ENCODE measurements at regions not wholly inside any gene's neighbourhood (a gene's known extent, or its start where the extent isn't known, plus 50 kb on each side); places are given as distances from the start of the nearest gene placed in this dataset.

DNA sequence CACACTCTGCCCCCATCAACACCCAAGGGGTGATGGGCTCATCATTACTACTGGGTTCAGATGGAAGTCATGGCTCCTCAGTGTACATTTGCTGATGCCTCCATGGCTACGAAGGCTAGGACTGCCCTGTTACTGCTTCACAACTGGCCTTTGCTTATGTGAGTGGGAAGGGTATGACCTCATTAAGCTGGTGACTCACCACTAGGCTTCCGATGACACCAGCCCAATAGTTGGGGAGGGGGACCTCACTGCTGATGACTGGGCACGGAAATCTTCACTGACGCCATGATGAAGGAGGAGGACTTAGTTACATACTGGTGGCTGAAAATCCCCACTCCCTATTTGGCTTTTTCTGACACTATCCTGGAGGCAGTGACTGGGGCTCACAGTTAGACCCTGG, 263.2 kb downstream of the CMPK2 start:
- DNase-seq (ENCODE audit: low read depth in 2 of 2): no peak

DNA sequence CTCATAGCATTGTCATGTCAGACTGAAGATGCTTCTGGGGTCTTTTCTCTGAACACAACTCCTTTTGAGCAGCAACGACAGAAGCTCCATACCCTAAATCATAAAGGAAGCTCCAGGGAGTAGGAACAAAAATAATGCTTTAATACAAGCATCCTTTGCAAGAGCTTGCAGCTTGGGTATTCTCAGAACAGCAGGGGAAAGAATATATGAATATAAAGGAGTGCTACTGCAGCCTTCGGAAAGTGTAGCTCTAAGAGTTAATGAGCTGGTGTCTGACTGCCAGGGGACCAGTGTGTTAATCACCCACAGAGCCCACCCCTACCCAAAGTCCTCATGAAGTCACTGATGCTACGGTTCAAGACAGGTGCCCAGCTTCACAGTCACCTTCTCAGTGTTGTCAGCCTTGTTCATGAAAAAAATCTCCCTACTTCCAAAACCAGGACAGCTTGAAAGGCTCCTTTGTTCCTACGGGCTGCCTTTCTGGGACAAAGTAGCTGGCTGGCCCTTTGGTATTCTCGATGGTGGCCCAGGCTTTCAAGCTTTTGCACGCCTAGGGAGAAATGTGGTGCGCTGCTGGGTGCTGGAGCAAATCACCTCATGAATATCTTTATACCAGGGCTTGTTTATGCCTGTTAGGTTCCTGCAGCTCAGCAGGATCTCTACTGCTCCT, 259.7 kb downstream of the CMPK2 start:
- DNase-seq (ENCODE audit: low read depth in 2 of 2): no peak

DNA sequence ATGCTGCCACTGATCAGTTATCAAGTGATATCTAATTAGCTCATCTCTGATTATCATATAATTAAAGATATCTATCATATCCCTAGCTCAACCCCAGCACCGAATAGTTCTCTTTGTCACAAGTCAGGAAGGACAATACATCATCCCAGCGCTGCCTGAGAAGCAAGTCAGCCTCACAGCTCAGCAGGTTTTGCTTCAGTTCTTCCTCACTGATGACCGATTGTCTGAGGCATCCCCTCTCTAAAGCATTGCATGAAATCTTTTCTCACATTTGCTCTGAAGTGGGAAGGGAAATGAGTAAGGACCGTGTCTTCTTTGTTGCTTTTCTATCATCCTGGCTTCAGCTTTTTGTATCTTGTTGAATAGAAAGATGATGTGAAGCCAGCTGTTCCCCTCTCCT, 247.9 kb downstream of the CMPK2 start:
- DNase-seq (ENCODE audit: low read depth in 2 of 2): no peak

- DNase-seq (ENCODE audit: low read depth in 2 of 2): no peak
Observed at GRCh38 chr2:6618201-6618600, 247.5 kb downstream of the CMPK2 start.

- no peak for DNase-seq (ENCODE audit: low read depth in 2 of 2)
Observed at GRCh38 chr2:6623746-6624145, 242.0 kb downstream of the CMPK2 start.

- no peak for DNase-seq (ENCODE audit: low read depth in 2 of 2)
Observed at GRCh38 chr2:6626401-6627012, 239.2 kb downstream of the CMPK2 start.

DNA sequence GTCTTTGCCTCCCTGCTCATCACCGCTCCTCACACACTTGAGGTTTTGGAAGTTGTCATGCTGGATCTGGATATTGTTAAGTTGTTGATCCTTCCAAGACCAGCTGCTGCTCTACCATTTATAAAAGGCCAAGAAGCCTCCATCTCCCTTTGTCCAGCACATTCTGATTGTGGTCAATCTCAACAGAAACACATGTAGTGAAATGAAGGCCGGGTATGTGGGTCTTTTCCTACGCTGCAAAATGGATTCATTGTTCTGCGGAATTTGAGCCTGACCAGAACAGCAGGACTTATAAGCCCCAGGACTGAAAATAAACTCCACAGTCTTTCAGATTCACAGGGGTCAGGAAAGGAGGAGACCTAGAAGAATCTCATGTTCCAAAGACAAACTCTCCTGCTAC, 238.4 kb downstream of the CMPK2 start:
- no peak for DNase-seq (ENCODE audit: low read depth in 2 of 2)

GRCh38 chr2:6630209-6630608, 235.5 kb downstream of the CMPK2 start:
- DNase-seq (ENCODE audit: low read depth in 2 of 2): no peak

- no peak for DNase-seq (ENCODE audit: low read depth in 2 of 2)
Observed at GRCh38 chr2:6635296-6635695, 230.4 kb downstream of the CMPK2 start.

DNA sequence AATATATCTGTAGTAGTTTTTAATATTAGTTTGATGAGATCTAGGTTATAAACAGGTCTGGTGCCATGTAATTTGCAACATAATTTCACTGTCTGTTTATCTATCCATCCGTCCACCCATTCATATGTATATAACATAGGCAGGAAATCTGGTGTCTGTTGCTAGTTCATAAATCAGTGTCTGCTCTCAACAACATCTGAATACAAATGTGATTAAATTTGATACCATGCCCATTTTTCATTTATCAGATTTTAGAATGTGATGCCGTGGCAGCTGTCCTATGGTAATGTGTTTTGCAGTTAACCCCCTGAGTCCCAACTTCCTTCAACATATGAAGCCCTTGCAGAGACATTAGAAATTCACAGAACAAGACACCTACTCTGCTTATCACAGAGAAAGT, 228.4 kb downstream of the CMPK2 start:
- no peak for DNase-seq (ENCODE audit: low read depth in 2 of 2)

GRCh38 chr2:6639929-6640620, 225.6 kb downstream of the CMPK2 start:
- no peak for DNase-seq (ENCODE audit: low read depth in 2 of 2)

GRCh38 chr2:6640621-6641015, 225.1 kb downstream of the CMPK2 start:
- no peak for DNase-seq (ENCODE audit: low read depth in 2 of 2)

DNA sequence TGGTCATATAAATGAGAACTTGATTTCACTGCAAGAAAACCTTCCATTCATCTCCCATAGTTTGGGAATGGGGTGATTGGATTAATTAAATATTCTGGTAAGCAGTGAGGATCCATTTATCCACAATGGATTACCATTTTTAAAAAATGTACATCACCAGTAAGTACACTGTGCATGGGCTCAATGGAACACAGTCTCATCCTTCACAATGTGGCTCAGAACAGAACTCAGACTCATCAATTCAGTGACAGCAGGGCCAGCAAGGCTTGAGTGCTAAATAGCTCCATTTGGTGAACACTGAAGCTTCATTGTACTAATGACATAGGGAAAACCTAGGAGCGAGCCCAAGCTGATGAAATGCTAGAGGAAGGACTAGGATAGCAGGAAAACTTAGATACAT, 223.8 kb downstream of the CMPK2 start:
- no peak for DNase-seq (ENCODE audit: low read depth in 2 of 2)

DNA sequence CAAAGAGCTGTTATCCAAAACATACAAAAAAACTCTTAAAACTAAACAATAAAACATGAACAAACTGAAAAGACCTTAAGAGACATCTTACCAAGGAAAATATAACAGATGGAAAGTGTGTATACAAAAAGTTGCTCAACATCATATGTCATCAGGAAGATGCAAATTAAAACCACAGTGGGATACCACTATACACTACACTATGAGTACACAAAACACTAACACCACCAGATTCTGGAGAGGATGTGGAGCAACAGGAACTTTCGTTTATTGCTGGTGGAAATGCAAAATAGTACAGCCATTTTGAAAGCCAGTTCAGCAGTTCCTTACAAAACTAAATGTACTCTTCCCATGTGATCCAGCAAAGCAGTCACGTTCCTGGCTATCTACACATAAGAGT, 221.4 kb downstream of the CMPK2 start:
- no peak for DNase-seq (ENCODE audit: low read depth in 2 of 2)

GRCh38 chr2:6645004-6645403, 220.7 kb downstream of the CMPK2 start:
- DNase-seq (ENCODE audit: low read depth in 2 of 2): no peak

DNA sequence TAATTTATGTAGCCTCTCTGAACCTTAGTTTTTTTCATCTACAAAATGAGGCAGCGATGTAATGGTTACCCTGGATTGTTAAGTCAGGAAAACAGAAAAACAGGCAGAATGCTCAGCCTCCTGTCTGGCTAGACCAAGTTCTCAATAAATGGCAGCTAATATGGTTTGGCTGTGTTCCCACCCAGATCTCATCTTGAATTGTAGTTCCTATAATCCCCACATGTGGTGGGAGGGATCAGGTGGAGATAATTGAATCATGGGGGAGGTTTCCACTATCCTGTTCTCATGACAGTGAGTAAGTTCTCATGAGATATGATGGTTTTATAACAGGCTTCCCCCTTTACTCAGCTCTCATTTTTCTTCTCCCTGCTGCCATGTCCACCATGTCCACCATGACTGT, 220.0 kb downstream of the CMPK2 start:
- DNase-seq (ENCODE audit: low read depth in 2 of 2): no peak

- no peak for DNase-seq (ENCODE audit: low read depth in 2 of 2)
Observed at GRCh38 chr2:6647046-6647445, 218.7 kb downstream of the CMPK2 start.

GRCh38 chr2:6648596-6649247, 217.0 kb downstream of the CMPK2 start:
- no peak for DNase-seq (ENCODE audit: low read depth in 2 of 2)

DNA sequence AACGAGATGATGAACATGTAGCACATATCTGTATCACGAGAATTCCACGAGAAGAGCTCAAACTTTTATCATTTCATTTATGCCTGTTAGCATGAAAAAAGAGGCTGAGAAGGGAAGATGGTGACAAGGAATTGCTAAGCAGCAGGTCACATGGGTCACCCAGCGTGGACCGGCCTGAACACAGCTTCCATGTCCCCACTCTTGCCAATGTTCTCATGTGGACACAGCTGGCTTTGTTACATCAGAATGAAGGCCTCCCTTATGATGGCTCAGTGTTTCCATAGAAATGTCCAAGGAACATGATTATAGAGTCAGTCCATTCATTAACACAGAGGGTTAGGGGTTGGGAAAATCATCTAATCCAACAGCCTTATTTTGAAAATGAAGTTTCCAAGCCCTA, 215.4 kb downstream of the CMPK2 start:
- DNase-seq (ENCODE audit: low read depth in 2 of 2): no peak

DNA sequence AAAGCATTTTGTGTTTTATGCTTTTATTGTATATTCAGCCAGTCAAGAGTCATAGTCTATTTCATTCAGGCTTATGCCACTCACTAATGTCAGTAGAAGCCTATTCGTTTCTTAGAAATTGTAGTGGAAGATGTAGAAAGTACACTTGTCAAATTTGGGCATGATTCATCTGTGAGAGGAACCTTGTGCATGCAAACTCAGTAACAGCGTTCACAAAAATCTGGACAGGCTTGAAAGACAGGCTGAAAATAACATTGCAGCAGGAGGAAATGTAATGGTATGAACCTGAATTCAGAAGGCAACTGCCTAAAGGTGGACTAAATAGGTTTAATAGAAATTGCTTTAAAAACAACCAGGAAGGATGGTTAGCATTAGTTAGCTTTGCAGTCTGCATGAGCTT, 213.5 kb downstream of the CMPK2 start:
- DNase-seq (ENCODE audit: low read depth in 2 of 2): no peak

DNA sequence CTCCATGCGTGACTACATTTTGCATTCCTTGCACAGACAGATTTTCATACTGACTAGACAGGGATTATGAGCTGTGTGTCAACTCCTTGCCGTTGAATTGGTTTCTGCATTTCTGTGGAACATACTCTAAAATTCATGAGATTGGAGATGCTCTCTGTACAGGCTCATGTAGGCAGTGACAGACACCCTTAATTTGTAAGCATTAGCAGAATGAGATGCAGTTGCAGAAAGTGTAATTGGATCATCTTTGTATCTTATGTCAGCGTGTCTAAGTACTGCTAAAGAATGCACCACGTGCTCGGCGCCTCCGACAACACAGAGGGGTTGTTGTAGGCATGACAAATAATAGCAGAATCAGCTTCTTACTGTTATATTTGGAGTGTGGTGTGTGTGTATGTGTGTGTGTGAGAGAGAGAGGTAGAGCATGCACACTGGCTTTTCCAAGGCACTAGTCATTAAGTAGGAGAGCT, 212.4 kb downstream of the CMPK2 start:
- no peak for DNase-seq (ENCODE audit: low read depth in 2 of 2)

- DNase-seq (ENCODE audit: low read depth in 2 of 2): no peak
Observed at GRCh38 chr2:6654279-6654678, 211.4 kb downstream of the CMPK2 start.

DNA sequence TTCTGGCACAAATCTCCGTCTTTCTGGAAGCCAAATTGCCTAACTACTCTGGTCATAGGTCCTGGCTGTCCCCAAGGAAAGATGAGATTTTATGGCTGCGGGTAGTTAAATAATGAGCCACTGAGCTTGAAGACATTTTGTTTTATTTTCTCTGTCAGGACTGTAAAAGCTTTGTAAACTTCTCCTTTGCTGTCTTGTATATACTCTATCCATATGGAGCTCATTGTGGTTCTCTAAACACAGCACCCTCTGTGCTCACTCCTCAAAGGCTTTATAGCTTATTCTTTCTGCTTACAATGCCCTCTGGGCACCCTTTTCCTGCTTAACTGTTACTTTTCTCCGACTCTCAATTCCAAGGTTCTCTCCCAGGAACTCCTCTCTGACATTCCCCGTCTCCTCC, 209.1 kb downstream of the CMPK2 start:
- DNase-seq (ENCODE audit: low read depth in 2 of 2): no peak
